HG02759 (cell line): ENCODE measurements at regions not wholly inside any gene's neighbourhood (a gene's known extent, or its start where the extent isn't known, plus 50 kb on each side); places are given as distances from the start of the nearest gene placed in this dataset.

Experiments
- ATAC-seq: cut with Tn5 transposase; IDR thresholded peaks from one replicate; pipeline ENCODE4 v1.9.1; 2021; ENCODE audit warnings: mild to moderate bottlenecking, moderate library complexity; ENCODE audit not compliant: unreplicated experiment

DNA sequence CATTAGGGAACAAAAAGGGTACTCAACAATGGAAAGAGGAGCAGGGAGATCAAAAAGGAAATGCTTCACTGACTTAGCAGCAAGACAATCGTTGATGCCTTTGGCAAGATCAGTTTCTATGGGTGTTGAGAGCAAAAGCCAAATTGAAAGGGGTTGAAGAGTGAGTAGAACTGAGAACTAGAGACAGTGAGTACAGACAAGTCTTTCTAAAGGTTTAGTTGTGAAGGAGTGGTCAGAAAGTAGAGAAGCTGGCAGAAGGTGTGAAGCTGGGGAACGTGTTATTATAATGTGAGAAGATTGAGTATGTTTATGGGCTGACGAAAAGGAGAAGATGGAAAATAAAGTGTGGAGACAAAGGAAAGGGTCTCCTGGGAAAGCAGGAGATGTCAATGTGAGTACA is 221.2 kb upstream of the USP25 start:
- no peak for ATAC-seq

DNA sequence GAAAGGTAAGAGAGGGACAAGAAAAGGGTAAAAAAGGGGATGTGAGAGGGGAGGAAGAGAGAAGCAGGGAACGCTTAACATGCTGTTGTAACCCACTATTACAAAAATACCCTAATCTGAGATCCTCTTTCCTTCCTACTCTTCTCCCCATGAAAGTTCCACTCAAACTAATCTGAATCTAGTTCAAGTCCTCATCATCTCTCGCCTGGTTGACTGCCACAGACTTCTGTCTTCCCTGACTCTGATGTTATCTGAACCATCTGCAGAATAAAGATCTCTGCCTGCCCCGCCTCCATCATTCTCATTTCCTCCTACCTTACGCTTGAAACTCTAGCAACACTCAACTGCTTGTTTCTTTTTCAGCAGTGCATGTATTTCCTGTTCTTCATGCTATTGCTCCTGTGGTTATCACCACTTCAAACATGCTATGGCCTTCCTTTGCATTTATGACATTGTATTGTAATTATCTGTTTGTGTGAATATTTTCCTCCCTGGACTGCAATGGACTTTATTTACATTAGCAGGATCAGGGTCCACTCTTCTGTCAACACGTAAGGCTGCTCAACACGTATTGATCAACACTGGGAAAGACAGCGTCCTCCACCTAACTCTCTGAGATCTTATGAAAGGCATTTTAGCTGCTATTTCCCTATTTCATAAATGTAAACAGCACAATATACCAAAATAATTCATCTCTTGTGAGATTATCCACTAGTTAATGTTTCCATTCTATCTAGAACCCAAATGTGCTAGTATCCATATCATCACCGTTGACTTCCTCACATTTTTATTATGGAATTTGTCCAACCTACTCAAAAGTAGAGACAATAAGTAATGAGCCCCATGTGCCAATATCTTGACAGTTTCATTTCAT is 215.5 kb upstream of the USP25 start:
- ATAC-seq: peak; percentile 96

DNA sequence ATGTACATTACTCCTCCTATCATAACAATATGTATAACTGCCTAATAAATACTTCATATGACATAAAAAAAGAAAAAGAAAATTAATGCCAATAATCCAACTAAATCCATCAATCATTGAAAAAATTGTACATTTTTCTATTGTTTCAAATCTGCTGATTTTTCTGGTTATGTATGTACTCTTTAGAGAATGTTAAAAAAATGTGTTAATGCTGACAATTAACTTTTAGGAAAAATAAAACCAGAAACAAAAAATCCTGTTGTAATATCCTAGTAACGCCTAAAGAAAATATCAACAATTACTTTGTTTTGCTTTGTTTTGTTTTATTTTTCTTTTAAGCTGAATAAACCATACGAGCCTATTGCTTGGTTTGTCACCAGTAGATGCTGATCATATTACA is 213.9 kb upstream of the USP25 start:
- no peak for ATAC-seq

DNA sequence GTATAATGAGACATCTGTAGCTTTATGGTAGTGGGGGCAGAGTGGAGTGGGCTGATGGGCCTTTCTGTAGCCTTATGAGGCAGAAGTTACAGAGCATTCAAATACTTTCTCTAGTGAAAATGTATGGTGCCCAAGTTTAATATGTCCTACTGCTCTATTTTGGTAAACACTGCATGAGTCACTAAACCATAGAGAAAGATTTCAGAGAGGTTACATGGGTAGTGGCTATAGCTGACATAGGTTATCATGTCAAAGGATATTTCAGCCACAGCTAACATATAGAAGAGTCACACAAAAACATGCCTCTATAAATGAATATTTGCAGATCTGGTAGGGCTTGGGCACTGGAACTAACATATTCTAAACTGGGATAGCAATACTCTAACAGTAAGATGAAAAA is 212.4 kb upstream of the USP25 start:
- ATAC-seq: no peak

DNA sequence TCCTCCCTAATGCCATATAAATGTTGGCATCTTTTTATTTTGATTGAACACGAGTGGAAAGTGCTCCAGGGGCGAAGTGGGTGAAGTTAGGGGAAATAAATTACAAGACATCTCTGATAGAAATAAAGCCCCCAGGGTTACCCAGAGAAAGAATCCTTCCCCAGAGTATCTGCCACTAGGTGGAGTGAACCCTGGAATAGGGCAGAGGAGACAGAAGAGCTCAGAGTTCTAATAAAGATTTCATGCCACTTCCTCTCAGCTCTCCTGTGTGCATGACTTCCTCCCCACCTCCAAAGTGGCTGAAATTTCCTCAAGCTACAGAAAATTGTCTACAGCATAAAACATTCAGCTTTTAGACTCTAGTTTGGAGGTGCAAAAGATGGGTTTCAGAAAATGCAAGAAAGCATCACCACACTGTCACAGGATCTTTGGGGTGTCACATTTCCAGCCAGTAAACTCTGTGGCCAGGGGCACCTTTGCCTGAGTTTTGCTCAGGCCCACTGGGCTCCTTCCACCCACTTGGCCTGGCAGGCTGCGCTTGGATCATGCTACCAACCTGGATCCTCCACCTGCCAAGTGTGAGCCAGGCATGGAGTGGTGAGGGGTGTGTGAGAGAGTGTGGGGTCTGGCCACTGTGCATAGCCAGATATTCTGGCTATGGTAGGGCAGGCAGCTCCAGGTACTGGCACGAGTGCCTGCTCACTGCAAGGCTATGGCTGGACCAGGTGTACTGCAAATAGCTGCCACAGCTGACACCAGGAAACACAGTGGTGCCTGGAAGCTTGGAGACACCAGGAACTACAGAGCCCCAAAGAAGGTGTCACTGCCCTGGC is 208.8 kb upstream of the USP25 start:
- ATAC-seq: no peak

DNA sequence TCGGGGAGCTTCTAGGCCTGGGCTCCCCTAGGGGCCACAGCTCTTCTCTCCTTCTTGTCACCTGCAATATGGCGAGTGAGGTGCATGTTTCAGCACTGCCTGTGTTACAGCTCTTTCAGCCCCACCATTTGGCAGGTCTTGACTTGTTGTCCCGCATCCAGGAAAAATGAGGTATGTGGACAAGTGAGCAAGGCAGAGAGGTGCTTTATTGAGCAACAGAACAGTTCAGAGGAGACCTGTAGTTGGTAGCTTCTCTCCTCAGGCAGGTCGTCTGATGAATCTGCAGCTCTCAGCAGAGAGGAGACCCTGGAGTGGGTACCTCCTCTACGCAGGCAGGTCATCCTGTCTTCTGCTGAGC is 208.2 kb upstream of the USP25 start:
- no peak for ATAC-seq

DNA sequence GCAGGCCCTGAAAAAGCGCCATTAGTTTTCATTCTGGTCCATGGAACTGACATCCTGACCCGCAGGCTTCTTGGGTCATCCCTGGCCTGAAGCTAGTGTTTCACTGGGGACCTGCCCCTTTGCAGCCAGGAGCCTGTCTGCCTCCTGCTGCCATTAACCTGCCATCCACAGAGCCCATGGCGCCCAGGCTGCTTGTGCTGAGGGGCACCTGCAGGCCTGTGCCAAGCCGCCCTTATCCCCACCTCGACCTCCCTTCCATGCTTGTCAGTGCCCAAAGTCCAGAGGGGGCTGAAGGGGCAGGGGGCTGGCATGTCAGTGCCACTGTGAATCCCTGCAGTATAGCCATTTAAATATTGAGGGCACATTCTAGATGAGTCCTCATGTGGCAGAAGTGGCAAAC is 207.6 kb upstream of the USP25 start:
- ATAC-seq: no peak

DNA sequence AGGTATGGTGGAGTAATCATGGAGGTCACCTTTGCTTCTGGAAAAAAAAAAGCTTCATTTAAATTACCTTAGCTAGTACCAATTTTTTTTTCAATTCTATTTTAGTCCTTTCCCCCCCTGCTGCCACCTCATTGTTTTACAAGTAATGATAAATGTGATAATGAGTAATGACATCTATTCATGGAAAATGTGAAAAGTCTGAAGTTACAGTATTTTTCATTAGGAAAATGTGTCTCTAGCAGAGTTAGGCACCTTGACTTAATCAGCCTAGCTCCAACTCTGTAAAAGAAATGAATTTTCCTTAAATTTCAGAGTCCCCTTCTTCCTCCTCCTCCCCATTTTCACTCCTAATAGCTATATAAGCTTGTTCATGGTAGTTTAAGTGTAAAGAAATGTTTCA is 204.9 kb upstream of the USP25 start:
- no peak for ATAC-seq

DNA sequence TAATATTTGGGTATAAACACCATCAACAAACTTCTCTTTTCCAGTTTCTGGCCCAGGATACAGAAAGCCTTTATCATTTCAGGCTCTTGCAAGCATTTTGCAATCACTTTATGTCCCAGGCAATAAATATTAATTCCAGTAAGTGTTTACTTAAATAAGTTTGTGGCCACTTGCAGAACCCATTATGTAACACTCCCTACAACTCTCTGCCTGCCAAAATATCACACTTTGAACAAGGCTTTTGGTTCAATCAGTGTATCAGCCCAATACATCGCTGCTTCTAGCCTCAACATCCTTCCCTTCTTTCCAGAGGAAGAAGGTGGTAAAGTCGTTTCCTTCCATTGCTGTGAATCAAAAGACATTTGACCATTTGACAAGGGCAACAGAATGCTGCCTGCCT is 203.0 kb upstream of the USP25 start:
- ATAC-seq: no peak

DNA sequence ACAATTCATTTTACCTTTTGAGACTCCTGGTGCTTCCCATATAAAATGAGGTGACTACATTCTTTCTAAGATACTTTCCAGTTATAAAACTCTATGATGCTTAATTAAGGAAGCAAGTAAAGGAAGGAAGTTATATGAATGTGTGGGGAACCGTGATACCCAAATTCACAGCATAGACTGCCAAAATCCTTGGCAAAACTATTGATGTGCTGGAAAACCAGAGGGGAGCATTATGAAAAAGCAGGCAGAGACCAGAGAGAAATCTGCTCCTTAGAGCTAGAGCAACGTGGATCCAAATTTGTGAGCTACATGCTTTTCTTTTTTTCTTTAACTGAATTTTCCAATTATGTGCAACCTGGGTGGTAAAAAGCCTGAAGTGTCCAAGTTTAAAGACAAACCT is 201.4 kb upstream of the USP25 start:
- ATAC-seq: no peak

DNA sequence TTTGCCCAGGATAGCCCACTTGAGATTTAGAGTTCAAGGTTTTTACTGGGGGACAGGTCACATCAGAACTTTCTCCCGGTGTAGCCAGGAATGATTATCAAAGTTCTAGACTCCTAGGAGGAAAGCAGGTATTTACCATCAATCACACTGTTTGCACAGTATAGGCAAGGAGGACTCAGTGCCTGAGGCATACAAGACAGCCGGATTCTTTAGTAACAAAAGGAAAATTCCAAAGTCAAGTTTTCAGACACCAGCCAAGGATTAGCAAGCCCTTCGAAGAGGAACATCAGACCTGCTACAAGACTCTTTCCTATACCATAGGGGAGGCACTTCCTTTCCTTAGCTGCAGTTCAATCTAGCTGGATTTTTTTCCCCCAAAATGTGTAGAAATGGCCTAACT is 197.8 kb upstream of the USP25 start:
- ATAC-seq: no peak

DNA sequence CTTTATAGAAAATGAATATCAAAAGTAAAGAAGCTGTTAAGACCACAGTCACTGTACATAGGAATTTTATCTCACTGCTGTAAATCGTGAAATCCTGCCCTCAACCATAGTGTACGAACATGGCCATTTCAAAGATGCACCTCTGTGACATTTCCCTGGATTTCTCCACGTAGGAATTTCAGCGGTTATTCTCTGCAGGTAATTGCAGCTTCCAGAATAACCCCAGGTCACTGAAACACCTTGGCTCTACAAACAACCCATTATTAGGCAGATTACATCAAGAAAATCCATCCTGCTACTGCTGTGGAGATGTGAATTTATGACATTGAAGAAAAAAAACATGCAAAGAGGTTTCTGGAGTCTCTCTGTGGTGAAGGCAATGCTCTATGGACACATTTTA is 196.2 kb upstream of the USP25 start:
- ATAC-seq: no peak

DNA sequence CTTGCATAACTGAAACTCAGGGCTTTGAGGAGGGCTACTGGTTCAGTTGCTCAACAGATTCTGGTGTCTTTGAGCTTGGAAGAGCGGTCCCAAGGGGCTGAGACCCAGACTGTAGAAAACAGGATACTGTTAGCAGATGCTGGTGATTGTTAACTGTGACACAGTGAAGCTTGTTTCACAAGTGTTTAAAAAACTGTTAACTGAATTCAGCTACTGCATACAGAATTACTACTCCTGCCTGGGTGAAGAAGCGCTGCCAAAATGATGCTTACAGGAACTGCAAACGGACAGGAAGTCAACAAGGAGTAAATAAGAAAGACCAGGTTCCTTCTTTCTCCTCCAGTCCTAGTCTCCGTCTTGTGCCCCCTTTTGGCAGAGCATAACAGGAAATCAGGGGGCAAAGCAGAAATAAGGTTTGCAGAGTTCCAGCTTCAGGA is 195.3 kb upstream of the USP25 start:
- no peak for ATAC-seq

DNA sequence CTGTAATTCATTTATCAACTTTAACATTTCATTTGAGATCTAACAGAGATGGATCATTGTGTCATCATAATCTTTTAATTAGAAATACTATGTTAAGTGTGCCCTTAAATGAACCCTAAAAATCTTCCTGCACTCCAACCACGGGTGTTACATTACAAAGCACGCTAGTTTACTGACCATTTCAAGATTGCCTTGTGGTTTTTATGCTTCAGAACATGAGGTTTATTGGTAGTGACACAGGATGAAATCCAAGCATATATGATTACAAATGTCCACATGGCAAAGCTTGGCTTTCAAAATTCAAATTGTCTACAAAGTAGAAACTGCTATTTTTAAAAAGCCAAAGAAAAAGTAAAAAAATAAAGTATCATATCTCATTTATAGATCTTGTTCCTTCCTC is 190.4 kb upstream of the USP25 start:
- ATAC-seq: no peak

DNA sequence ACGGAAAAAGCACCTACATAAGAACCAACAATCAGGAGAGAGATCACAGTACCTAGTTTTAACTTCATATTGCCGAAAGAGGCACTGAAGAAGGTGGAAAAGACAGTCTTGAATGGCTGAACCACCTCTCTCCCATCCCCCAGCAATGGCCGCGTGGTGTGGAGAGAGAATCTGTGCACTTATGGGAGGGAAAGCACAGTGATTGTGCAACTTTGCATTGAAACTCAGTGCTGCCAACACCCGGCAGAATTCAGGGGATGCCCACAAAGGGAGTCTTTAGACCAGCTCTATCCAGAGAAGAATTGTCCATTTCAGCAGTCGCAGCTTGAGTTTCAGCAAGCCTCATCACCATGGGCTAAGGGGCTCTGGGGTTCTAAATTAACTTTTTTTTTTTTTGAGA is 186.3 kb upstream of the USP25 start:
- ATAC-seq: no peak

DNA sequence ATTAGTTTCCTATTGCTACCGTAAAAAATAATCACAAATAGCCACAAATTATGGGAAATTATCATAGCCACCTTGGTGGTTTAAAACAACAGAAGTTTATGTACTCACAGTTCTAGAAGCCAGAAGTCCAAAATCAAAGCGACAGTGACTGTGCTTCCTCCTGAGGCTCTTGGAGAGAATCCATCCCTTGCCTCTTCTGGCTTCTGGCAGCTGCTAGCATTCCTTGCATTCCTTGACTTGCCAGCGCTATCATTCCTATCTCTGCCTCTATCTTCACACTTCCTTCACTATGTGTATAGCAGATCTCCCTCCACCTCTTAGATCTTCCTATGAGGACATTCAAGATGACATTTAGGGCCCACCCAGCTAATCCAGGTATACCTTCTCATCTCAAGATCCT is 180.1 kb upstream of the USP25 start:
- no peak for ATAC-seq

DNA sequence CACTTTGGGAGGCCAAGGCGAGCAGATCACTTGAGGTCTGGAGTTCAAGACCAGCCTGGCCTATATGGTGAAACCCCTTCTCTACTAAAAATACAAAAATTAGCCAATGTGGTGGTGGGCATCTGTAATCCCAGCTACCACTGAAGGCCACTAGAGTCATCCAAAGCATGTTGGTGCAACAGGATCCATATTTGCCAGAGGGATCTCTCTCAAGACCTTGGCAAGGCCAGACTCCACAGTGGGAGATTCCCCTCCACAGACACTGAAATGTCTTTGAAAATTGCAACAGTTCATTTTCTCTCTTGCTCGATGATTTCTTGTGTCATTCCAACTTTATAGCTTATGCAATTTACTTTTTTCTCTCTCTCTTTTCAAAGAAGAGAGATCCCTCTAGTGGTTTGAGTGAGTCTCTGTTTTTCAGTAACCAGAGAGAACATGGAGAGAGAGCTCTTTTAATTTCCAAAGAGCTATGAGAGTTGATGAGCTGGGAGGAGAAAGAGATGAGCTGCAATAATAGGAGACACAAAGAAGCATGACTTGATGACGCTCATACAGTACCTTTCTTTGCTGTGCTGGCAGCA is 176.8 kb upstream of the USP25 start:
- no peak for ATAC-seq

DNA sequence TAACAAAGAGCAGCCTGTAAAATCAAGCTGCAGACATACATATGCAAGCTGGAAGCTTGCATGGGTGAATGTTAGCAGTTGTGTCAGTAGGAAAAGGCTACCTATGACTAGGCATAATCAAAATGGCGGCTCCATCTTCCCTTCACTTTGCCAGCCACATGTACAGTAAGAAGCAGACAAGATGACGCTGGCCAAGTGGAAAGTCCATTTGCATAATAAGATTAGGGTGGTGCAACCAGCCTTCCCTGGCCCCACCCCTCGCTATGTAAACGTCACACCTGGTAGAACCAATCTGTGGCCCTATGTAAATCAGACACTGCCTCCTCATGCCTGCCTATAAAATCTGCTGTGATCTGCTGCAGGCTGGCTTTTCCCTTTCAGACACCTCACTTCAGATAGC is 171.9 kb upstream of the USP25 start:
- ATAC-seq: no peak

DNA sequence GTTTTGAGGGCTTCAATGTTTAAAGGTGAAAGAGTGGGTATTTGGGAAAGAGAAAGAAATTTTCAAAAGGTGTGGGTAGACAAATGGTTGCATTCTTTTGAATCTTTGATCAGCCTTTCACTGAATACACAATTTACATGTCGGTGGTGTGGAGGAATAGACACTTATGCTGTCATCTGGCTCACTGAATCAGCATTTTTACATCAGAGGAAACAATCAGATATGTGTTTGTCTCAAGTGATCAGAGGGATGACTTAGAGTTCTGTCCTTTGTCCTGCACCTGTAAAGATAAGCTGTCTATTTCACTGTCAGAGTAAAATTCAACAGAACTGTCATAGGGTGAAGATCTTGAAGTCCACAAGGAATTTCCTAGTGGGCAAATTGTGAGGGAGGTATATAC is 170.9 kb upstream of the USP25 start:
- no peak for ATAC-seq

DNA sequence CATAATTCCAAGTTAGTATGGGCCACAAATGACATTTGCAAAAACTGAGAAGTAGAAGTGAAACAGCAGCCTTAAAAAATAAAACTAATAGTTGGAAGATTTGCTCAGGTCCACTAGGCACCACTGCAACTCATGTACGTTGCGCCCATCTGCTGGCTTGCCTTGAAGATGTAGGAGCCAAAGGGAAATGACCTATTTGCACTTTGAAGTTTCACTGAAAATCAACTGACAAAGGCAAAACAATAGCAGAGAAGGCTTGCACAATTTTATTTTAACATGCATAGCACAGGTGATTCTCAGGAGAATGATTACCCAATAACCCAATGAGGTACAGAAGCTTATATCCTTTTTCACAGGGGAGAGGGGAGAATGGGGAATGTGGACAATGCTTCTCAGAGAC is 170.1 kb upstream of the USP25 start:
- no peak for ATAC-seq

DNA sequence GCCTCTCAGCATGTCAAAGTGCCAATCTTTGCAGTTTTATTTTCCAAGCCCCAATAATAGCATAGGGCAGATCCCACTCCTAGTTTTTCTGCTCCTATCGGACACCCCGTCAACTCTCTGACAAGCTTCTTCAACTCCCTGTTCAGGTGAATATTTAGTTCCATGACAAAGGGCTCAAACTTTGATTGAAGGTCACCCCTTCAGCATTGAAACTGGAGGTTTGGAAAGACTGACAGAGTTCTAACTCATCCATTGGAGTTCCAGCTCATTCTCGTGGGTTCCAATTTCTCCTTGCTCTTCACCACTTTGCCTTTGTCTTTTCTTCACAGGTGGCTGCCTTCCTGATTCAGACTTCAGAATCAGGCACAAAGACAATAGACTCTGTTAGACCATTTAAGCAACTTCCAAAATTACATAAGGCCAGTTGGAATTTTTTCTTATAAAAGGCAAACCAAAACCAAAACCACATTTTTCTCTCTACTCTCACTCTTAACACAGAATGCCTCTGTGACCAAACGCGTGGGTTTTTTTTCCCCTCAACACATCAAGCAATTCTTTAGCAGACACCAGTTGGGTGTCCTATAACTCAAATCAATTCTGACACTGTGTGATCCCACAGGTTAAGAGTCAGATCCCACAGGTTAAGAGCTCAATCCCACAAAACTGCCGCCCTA is 169.3 kb upstream of the USP25 start:
- ATAC-seq: no peak
